ENCODE measurements at regions not wholly inside any gene's neighbourhood (a gene's known extent, or its start where the extent isn't known, plus 50 kb on each side); places are given as distances from the start of the nearest gene placed in this dataset.

GRCh38 chr2:167406558-167406957 lies 518.3 kb downstream of the XIRP2 start:
- Mint-ChIP-seq H3K4me3 (no peak overlapping the region), H3K36me3 (ENCODE audit: low read depth) (no peaks in the 10 kb centered on the region), H3K4me1 (no peaks in the 10 kb centered on the region), H3K27ac (no peak overlapping the region), H3K9me3 (peaks cover 5% of the 10 kb centered on the region), H3K27me3 (no peaks in the 10 kb centered on the region)
- DNase-seq: no peak
- POLR2A ChIA-PET: no interaction called here
- CTCF ChIA-PET: no interaction called here

- Mint-ChIP-seq H3K27ac (no peak overlapping the region), H3K4me1 (no peaks in the 10 kb centered on the region), H3K4me3 (no peak overlapping the region), H3K9me3 (peaks cover 5% of the 10 kb centered on the region), H3K27me3 (no peaks in the 10 kb centered on the region), H3K36me3 (ENCODE audit: low read depth) (no peaks in the 10 kb centered on the region)
- ChIA-PET CTCF (no interaction called here), POLR2A (no interaction called here)
- DNase-seq: no peak
Observed at GRCh38 chr2:167404627-167405284, 516.5 kb downstream of the XIRP2 start.

GRCh38 chr2:167401309-167401708 lies 513.0 kb downstream of the XIRP2 start:
- no peaks in the 10 kb centered on the region for H3K27me3 Mint-ChIP-seq
- H3K4me3 Mint-ChIP-seq: no peak overlapping the region
- CTCF ChIA-PET: no interaction called here
- no peak for DNase-seq
- no peaks in the 10 kb centered on the region for H3K36me3 Mint-ChIP-seq (ENCODE audit: low read depth)
- POLR2A ChIA-PET: no interaction called here
- no peak overlapping the region for H3K27ac Mint-ChIP-seq
- H3K9me3 Mint-ChIP-seq: no peaks in the 10 kb centered on the region
- no peaks in the 10 kb centered on the region for H3K4me1 Mint-ChIP-seq

DNA sequence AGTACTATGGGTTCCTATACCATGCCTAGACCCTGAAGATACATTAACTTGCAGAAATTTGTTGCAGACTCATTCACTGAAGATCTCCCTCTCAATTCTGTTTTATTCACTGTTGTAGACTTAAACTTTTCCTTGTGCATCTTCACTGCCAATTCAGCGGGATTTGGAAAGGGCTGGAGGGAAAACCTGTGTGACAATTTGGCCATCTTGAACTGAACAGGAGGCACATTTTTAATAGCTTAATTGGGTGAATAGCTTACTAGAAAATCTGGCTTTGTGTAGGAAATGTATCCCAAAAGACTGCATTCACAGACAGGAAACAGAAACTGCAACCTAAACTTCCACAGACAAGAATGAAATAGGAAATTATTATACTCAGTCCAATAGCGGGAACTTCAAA lies 512.3 kb downstream of the XIRP2 start:
- POLR2A ChIA-PET: no interaction called here
- Mint-ChIP-seq H3K4me3 (no peak overlapping the region), H3K9me3 (no peaks in the 10 kb centered on the region), H3K27me3 (no peaks in the 10 kb centered on the region), H3K27ac (no peak overlapping the region), H3K36me3 (ENCODE audit: low read depth) (no peaks in the 10 kb centered on the region), H3K4me1 (no peaks in the 10 kb centered on the region)
- DNase-seq: no peak
- CTCF ChIA-PET: no interaction called here

GRCh38 chr2:167398873-167399272 lies 510.6 kb downstream of the XIRP2 start:
- H3K27ac Mint-ChIP-seq: no peak overlapping the region
- H3K4me1 Mint-ChIP-seq: no peaks in the 10 kb centered on the region
- no peaks in the 10 kb centered on the region for H3K9me3 Mint-ChIP-seq
- no peaks in the 10 kb centered on the region for H3K27me3 Mint-ChIP-seq
- CTCF ChIA-PET: no interaction called here
- DNase-seq: no peak
- POLR2A ChIA-PET: no interaction called here
- no peaks in the 10 kb centered on the region for H3K36me3 Mint-ChIP-seq (ENCODE audit: low read depth)
- no peak overlapping the region for H3K4me3 Mint-ChIP-seq

GRCh38 chr2:167388901-167389300 lies 500.6 kb downstream of the XIRP2 start:
- Mint-ChIP-seq H3K4me3 (no peak overlapping the region), H3K4me1 (no peaks in the 10 kb centered on the region), H3K27ac (no peak overlapping the region), H3K9me3 (no peaks in the 10 kb centered on the region), H3K27me3 (no peaks in the 10 kb centered on the region), H3K36me3 (ENCODE audit: low read depth) (no peaks in the 10 kb centered on the region)
- DNase-seq: no peak
- POLR2A ChIA-PET: no interaction called here
- CTCF ChIA-PET: no interaction called here

- Mint-ChIP-seq H3K27me3 (no peaks in the 10 kb centered on the region), H3K9me3 (no peaks in the 10 kb centered on the region), H3K4me1 (no peaks in the 10 kb centered on the region), H3K4me3 (no peak overlapping the region), H3K27ac (no peak overlapping the region), H3K36me3 (ENCODE audit: low read depth) (no peaks in the 10 kb centered on the region)
- ChIA-PET CTCF (no interaction called here), POLR2A (no interaction called here)
- no peak for DNase-seq
Observed at GRCh38 chr2:167388497-167388896, 500.2 kb downstream of the XIRP2 start.

GRCh38 chr2:167386694-167387093 lies 498.4 kb downstream of the XIRP2 start:
- no peaks in the 10 kb centered on the region for H3K36me3 Mint-ChIP-seq (ENCODE audit: low read depth)
- DNase-seq: no peak
- H3K4me1 Mint-ChIP-seq: no peaks in the 10 kb centered on the region
- no peaks in the 10 kb centered on the region for H3K9me3 Mint-ChIP-seq
- no peak overlapping the region for H3K27ac Mint-ChIP-seq
- ChIA-PET CTCF (no interaction called here), POLR2A (no interaction called here)
- H3K27me3 Mint-ChIP-seq: no peaks in the 10 kb centered on the region
- no peak overlapping the region for H3K4me3 Mint-ChIP-seq

GRCh38 chr2:167383610-167384194 lies 495.4 kb downstream of the XIRP2 start:
- no peak overlapping the region for H3K27ac Mint-ChIP-seq
- H3K4me1 Mint-ChIP-seq: no peaks in the 10 kb centered on the region
- POLR2A ChIA-PET: no interaction called here
- no peaks in the 10 kb centered on the region for H3K27me3 Mint-ChIP-seq
- no peaks in the 10 kb centered on the region for H3K36me3 Mint-ChIP-seq (ENCODE audit: low read depth)
- H3K4me3 Mint-ChIP-seq: no peak overlapping the region
- CTCF ChIA-PET: no interaction called here
- DNase-seq: no peak
- no peaks in the 10 kb centered on the region for H3K9me3 Mint-ChIP-seq

- H3K27me3 Mint-ChIP-seq: no peaks in the 10 kb centered on the region
- H3K36me3 Mint-ChIP-seq (ENCODE audit: low read depth): no peaks in the 10 kb centered on the region
- no peaks in the 10 kb centered on the region for H3K9me3 Mint-ChIP-seq
- no peak overlapping the region for H3K4me3 Mint-ChIP-seq
- DNase-seq: no peak
- no peak overlapping the region for H3K27ac Mint-ChIP-seq
- POLR2A ChIA-PET: no interaction called here
- H3K4me1 Mint-ChIP-seq: no peaks in the 10 kb centered on the region
- CTCF ChIA-PET: no interaction called here
Observed at GRCh38 chr2:167381349-167381748, 493.1 kb downstream of the XIRP2 start.

DNA sequence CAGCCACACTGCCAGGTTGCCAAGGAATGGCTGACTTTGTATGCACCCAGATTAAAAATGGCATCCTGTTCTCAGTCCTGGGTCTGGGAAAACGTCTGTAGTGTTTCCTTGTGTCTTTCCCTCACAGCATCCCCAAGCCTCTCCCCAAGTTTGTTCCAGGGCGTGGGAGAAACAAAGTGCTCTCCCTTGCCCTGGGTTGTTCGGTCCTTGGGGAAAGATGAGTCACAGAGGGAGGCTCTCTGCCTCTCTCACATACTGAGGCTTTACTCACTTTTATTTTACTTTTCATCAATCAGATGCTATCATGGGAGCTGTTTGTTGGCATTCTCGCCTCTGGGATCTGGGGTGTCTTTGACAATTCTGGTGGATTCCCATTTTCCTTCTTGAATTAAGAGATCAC lies 492.3 kb downstream of the XIRP2 start:
- Mint-ChIP-seq H3K9me3 (no peaks in the 10 kb centered on the region), H3K36me3 (ENCODE audit: low read depth) (no peaks in the 10 kb centered on the region), H3K4me3 (no peak overlapping the region), H3K27me3 (no peaks in the 10 kb centered on the region), H3K27ac (no peak overlapping the region), H3K4me1 (no peaks in the 10 kb centered on the region)
- DNase-seq: no peak
- ChIA-PET CTCF (no interaction called here), POLR2A (no interaction called here)

DNA sequence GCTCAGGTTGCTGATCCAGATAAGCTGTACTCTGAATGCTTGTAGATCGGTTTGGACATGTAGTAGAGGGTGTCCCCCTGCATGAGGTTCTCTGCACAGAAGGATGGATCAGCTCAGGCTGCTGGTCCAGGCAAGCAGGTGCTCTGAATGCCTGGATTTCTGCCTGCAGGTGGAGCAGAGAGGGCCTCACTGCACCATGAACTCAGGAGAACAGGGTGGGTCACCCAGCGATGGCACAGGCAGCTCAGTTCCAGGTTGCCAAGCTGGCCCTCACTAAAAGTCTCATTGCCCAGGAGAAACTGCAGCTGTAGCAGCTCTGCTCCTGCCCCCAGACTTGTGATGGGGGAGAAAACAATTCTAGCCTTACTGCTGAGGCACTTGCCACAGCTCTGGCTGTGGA lies 491.8 kb downstream of the XIRP2 start:
- ChIA-PET POLR2A (no interaction called here), CTCF (no interaction called here)
- Mint-ChIP-seq H3K4me3 (no peak overlapping the region), H3K27ac (no peak overlapping the region), H3K36me3 (ENCODE audit: low read depth) (no peaks in the 10 kb centered on the region), H3K27me3 (no peaks in the 10 kb centered on the region), H3K4me1 (no peaks in the 10 kb centered on the region), H3K9me3 (no peaks in the 10 kb centered on the region)
- no peak for DNase-seq

DNA sequence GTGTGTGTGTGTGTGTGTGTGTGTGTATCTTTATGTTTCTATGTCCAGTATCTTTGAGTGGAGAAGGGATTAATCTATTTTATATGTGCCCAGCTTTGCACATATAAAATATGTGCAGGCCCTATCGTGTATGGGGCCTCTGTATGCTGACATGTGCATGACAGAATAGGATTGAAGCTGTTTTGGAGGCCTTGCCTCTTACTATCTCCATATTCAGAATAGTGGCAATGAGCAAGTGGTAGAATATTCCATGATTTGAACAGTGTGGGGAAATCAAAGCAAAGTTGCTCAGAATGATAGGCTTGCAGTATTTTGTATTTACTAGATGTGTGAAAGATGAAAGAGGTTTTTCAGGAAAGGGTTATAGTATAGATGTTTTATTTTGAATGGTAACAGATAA lies 480.8 kb downstream of the XIRP2 start:
- Mint-ChIP-seq H3K4me1 (no peaks in the 10 kb centered on the region), H3K27ac (no peak overlapping the region), H3K4me3 (no peak overlapping the region), H3K9me3 (peaks cover 6% of the 10 kb centered on the region), H3K36me3 (ENCODE audit: low read depth) (no peaks in the 10 kb centered on the region), H3K27me3 (no peaks in the 10 kb centered on the region)
- CTCF ChIA-PET: no interaction called here
- POLR2A ChIA-PET: no interaction called here
- no peak for DNase-seq

DNA sequence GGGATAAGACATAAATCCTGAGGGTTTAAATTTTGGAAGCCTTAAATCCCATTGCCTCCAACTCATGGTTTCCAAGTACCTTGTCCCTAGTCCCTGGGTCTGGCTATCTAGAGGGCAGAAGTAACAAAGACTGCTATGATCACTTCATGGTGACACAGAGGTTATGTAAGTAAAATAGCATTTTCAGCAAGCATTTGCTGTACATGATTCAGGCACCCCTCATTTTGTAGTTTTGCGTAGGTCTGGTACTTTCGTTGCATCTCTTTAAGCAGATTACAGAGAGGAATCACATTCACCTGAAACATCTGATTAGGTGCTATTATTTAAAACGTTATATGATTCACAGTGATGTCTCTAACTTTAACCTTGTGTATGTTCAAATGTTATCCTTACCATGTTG lies 480.1 kb downstream of the XIRP2 start:
- POLR2A ChIA-PET: no interaction called here
- CTCF ChIA-PET: no interaction called here
- no peak overlapping the region for H3K27ac Mint-ChIP-seq
- H3K27me3 Mint-ChIP-seq: no peaks in the 10 kb centered on the region
- H3K36me3 Mint-ChIP-seq (ENCODE audit: low read depth): no peaks in the 10 kb centered on the region
- H3K4me1 Mint-ChIP-seq: no peaks in the 10 kb centered on the region
- peaks cover 9% of the 10 kb centered on the region for H3K9me3 Mint-ChIP-seq
- no peak overlapping the region for H3K4me3 Mint-ChIP-seq
- no peak for DNase-seq

GRCh38 chr2:167365216-167365615 lies 476.9 kb downstream of the XIRP2 start:
- POLR2A ChIA-PET: no interaction called here
- Mint-ChIP-seq H3K36me3 (ENCODE audit: low read depth) (no peaks in the 10 kb centered on the region), H3K9me3 (peaks cover 11% of the 10 kb centered on the region), H3K27ac (no peak overlapping the region), H3K4me1 (no peaks in the 10 kb centered on the region), H3K4me3 (no peak overlapping the region), H3K27me3 (no peaks in the 10 kb centered on the region)
- DNase-seq: no peak
- CTCF ChIA-PET: no interaction called here
